ENCODE measurements at regions not wholly inside any gene's neighbourhood (a gene's known extent, or its start where the extent isn't known, plus 50 kb on each side); places are given as distances from the start of the nearest gene placed in this dataset.
A peak's percentile ranks its signal among the peaks of the same experiment; 100 is the strongest.

DNA sequence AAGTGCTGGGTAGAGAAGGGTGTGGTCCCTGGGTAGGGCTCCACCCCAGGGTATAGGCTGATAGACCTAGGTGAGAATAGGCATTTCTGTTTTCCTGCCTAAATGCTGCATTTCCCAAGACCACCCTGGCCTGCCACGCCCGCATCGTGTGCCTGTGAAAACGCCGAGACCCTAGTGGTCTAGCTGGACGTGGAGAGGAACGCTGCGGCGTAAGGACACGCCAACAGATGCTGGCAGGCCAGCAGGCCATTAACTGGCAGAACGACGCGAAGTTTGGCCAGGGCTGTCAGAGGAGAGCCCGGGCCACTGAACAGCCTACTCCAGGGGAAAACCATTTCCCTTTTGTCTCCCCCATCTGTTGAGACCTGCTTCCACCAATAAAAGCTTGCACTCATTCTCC lies 373.2 kb upstream of the FIGN start:
- DNase-seq (ENCODE audit: low read depth in 2 of 3, low spot score in 2 of 3), result no peak

DNA sequence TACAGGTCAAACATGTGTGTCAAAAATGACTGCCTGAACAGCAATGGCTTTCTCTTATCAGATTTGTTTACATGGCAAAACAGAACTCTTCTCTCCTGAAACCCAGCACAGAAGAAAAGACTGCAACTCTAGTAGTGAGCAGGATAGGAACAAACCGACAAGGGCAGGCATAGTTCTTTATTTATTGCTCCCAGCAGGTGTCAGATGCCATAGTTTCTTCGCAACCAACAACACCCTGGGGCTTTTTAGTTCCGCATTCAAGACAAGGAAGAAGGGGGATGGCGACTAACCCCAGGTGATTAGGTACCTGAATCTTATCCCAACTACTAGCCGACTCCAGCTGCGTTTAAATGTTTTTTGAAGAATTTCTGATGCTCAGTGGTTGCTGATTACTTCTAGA lies 367.5 kb upstream of the FIGN start:
- no peak for DNase-seq (ENCODE audit: low read depth in 2 of 3, low spot score in 2 of 3)

DNA sequence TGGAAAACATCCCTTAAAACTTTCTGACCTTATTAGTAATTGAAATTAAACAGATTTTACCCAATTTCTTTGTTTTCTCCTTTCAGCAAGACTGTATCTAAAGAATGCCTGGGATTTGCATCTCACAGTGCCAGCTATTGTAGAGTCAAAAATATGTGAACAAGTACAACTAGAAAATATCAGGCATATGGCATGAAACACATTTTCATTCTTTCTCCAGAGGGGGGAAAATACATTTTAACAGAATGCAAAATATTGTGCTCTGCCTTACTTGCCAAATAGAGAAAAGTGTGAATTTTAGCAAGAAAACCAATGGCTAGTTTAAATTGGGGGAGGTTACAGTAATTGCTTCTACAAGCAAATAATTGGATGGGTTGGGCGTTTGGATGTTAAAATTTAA lies 366.6 kb upstream of the FIGN start:
- no peak for DNase-seq (ENCODE audit: low read depth in 2 of 3, low spot score in 2 of 3)

DNA sequence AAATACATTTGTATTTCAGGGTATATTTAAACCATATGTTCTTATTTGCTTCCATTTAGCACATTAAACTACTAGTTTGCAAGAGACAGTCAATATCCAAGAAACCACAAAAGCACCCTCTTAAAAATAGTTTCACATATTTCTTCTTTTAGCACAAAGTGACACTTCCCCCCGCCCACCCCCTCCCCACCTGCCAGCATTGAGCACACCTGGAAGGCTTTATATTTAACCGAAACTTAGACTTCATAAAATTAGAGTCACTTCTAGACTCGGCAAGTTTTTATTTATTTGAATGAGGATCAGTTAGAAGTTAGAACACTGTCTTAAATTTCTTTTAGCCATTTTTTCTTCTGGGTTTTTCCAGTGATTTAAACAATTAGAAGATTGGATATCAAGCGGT lies 355.9 kb upstream of the FIGN start:
- no peak for DNase-seq (ENCODE audit: low read depth in 2 of 3, low spot score in 2 of 3)

DNA sequence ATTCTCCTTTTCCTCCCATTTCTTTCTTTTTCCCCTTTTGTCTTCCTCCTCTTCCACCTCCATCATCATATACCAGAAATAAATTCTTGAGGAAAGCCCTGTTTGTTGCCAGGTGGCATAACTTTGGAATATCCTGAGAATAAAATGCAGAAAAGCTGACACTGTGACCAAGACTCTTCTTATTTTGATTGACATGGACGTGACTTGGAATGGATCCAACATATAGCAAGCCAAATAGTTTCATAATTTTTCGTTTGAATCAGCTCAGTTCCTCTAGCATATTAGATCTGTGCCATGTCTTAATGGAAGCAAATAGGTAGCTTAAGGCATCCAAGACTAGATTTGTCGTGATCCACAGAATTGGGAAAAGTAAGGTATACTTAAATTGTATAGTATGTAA lies 354.7 kb upstream of the FIGN start:
- DNase-seq (ENCODE audit: low read depth in 2 of 3, low spot score in 2 of 3), result no peak

DNA sequence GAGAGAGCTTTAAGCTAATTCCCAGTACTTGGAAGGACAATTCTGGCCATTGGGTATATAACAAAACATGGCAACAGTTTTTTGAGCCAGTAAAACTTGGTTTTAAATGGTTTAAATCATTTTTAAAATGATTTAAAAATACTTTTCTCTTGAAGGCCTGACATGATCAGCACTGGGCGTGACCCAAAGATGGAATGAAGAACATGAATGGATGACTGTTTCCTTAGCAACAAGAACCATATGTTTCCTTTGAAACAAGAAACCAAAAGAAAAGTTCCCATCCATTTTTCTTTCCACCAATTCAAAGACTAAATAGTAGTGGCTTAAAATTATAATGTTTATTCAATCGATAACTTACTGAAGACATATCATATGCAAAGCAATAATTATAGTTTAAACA lies 348.3 kb upstream of the FIGN start:
- no peak for DNase-seq (ENCODE audit: low read depth in 2 of 3, low spot score in 2 of 3)

DNA sequence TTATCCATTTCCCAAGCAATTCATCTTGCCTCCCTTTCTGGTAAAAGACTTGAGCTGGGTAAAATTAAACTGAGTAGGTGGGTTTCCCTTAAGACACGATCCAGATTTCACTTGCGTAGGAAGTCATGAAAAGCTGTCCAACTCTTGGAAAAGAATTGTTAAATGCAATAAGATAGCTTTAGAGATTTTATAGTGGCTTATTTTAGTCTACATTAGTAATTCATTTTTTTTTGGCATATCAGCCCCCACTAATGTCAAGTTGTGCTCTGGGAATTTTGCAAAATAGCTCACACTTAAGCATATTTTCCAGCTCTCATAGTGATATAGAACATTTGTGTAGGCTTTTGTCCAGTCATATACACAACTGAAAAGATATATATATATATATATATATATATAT lies 344.7 kb upstream of the FIGN start:
- DNase-seq (ENCODE audit: low read depth in 2 of 3, low spot score in 2 of 3), result no peak

DNA sequence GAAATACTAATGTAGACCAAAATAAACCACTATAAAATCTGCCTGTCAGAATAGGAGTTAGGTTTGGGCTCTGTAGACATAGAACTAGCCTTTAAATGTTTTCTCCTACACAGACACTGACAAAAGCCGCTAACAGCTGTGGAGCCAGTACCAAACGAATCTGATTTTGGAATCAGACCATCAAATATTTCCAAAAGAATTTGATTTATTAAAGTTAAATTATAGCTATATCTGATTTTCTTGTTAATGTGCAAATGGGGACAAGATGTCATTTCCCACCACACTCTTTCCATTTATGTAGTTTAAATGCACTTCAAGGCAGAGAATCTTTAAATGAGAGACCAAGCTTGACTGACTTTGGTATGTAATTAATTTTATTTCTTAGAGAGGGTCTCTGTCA lies 343.4 kb upstream of the FIGN start:
- DNase-seq (ENCODE audit: low read depth in 2 of 3, low spot score in 2 of 3), result no peak

DNA sequence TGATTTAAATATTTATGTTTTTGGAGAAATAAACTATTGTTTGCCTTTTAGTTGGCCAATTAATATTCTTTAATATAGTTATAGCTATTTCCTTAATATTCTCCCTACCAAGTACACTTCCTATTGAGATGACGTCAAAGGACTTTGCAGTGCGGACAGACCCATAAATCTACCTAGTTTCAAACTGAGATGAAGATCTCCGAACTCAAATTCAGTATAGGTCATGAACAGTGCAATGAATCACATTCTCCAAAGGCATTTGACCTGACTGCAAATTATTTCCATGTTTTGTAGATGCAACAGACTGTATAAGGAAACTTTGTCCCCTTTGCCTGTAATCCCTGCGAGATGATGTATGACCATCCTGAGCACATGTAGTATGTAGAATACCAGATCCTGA lies 342.6 kb upstream of the FIGN start:
- no peak for DNase-seq (ENCODE audit: low read depth in 2 of 3, low spot score in 2 of 3)

DNA sequence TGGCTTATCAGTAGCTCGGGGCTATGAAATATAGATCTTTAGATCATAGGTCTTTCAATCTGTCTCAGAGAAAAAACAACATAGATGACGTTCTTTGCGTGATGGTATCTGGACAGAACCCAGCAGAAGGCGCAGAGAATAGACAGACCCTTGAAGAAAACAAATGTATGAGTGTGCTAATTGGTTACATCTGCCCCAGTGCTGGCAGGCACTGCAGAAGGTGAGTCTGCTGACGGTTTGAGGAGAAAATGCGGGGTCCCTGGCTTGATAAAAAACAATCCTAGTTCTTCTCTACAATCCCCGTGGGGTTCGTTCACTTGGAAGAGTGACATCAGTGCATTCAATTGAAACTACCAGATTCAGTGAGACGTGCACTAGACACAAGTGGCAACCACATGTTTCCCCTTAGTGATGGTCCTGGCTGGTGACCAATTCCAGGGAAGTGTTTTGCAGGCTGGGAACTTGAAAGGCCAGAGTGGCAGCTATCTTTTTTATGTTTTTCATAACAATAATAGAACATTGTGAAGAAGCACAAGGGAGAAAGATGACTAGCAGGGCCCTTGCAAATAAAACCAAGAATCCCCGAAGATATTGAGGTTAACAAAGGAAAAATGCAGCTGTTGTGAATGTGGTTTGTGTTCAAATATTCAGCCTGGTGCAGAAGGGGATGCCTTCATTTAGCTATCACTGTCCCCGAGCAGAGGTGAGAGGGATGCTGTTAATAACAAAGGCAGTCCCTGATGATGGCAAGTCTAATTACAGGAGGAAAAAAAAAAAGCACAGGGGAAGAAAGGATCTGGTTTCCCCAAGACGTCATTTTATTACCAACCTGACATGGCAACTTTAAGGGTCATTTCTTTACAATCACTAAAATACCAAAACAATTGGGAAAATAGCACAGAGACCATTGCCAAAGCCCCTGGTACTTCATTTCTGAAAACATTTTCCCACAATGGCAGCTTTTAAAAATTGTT lies 337.6 kb upstream of the FIGN start:
- no peak for DNase-seq (ENCODE audit: low read depth in 2 of 3, low spot score in 2 of 3)

DNA sequence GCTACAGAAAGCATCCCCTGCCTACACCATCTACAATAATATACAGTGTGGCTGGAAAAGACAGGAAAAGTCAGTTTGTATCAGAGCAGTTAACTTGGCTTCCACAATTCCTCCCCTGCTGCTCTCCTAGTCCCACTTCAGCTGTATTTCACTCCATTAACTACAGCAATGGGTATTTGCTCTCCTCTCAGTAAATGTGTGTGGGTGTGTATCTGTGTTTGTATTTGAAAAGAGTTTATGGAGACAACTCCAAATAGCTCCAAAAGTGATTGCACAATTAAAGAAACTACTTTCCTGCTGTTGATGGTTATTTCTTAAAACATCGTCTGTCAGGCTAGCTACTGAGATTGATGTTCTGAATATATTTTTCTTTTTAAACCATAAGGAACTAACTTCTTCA lies 333.7 kb upstream of the FIGN start:
- DNase-seq (ENCODE audit: low read depth in 2 of 3, low spot score in 2 of 3), result no peak

DNA sequence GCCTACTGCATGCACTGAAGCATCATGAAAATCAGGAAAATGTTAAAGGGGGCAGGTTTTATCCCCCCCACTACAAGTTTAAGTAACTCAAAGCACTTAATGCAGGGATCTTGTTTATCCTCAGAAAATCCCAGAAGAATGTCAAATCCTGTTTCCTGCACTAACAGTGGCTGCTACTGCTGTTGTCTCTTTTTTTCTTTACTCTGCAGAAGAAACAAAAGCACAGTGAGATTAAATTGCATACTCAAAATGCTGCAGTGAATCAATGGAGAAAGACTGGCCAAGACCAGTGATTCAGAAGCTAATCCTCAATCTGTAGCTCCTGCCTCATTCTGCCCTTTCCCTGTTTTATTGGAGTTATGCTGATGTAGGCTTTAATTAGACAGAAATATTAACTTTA lies 332.3 kb upstream of the FIGN start:
- no peak for DNase-seq (ENCODE audit: low read depth in 2 of 3, low spot score in 2 of 3)

DNA sequence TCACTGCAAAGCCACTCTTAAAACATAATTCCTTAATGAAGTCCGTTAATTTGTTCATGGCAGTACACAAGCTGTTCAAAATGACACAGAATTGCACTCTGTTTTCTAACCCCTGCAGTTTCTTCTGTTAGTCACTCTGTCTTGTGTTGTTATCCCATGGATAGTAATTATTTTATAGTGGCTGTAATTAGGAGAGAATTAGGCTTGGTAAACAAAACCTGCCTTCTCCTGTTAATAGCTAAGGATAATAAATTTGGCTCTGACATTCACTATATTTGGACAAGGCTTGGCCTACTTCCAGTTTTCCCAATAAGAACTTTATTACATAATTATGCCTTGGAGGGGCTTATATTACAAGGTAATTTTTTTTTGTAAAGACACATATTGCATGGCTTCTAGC lies 330.3 kb upstream of the FIGN start:
- no peak for DNase-seq (ENCODE audit: low read depth in 2 of 3, low spot score in 2 of 3)

DNA sequence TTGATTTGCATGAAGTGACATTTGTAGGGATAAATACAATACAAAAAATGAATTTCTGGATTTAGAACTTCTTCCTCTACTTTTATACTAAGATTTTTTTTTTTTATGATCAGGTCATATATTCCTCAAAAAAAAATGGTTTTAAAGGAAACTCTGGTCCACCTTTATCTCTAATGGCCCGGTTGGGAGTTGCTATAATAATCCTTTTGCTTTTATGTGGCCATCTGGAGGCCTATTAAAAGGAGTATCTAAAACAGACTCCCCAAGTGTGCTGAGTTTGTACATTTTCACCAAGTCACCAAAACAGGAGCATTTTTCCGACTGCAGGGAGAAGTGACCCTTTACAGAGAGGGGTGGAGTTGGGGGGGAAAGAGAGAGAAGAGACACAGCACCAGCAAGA lies 329.2 kb upstream of the FIGN start:
- DNase-seq (ENCODE audit: low read depth in 2 of 3, low spot score in 2 of 3), result no peak

DNA sequence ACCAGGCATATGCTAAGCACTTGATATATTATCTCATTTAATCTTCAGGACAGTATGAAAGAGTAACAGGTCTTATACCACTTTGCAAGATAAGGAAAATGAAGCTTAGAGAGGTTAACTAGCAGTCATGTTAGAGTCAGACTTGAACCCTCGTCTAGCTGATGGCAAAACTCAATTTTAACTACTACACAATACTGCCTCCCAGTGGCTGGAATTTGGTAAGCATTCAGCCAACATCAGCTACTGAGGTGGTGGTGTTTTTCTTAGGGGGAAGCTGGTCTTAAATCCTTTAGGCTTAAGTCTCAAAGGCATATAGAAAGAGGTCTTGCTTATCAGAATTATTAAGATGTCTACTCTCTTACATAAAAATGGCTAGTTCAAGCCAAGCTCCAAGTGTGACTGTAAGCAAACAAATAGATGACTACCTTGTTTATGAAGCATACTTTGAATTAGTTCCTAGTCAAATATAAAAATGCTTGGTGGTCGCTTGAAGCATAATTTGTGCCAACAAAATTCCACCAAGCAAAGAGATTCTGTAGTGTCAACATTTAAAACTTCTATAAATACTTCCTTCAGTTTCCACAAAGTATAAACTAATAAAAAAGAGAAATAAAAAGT lies 325.4 kb upstream of the FIGN start:
- peak in 2 of 3 donors; percentile 20 to 23 for DNase-seq (ENCODE audit: low read depth in 2 of 3, low spot score in 2 of 3)

DNA sequence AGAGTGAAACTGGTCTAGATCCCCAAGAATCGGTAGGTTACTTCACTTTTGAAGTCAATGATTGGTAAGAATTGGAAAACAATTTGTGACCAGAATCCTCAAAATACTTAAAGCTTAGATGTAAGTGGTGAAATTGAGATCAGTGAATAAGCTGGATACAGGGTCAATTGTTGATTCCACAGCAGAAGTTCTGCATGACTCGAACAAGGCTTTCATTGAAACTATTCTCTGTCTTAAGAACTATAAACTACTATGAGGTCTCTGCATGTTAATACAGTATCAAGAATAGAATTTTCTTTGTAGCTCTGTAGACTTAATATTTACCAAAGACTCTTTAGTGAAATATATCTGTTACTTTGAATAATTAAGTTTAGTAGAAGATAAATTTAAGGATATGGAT lies 324.2 kb upstream of the FIGN start:
- no peak for DNase-seq (ENCODE audit: low read depth in 2 of 3, low spot score in 2 of 3)

DNA sequence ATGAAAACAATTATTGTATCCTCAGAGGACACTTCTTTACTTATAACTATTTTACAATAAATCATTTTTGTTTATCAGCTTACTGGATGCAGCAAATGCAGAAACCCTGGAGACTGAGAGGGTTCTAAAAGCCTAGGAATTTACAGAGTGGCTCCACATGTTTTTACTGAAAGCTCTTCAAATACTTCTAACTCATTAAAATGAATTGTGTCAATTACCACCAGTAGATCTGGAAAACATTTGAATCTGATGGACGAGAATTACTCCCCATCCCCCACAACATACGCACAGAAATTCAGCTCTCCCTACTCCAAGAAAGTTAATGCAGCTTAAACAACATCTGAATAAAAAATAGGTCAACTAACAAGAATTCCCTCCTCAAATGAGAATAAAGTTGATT lies 319.8 kb upstream of the FIGN start:
- no peak for DNase-seq (ENCODE audit: low read depth in 2 of 3, low spot score in 2 of 3)

DNA sequence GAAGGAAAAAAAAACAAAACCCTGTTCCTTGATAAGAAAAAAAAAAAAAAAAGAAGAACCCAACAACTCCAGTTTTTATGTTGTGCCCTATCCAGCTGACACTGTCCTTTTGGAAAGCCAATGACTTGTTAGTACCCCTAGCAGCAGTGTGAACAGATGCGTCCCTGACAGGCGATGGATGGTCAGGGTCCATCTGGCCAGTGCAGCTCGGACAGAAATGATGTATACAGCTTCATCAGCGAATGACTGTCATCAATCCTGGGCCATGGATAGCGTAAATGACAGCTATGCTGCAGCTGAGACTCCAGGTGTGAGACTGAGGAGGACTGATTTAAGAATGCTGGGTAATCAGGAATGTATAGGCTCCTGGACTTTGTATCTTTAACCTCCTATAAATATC lies 318.8 kb upstream of the FIGN start:
- no peak for DNase-seq (ENCODE audit: low read depth in 2 of 3, low spot score in 2 of 3)

DNA sequence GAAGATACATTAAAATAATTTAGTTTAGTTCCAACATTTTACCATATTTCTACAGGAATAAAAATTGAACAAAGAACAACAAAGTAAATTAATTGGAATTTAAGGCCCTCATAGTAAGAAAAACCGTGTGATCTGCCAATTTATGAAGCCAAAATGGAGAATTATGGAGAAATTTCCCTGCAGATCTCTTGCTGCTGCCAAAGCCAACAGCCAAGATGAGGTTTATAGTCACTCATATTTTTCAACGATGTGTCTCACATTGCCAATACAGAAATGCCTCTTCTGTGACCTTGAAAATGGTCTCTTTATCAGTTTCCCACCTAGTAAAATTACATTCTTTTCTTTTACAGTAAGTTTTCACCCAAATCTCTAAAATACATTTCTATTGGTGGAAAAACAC lies 317.2 kb upstream of the FIGN start:
- DNase-seq (ENCODE audit: low read depth in 2 of 3, low spot score in 2 of 3), result no peak

DNA sequence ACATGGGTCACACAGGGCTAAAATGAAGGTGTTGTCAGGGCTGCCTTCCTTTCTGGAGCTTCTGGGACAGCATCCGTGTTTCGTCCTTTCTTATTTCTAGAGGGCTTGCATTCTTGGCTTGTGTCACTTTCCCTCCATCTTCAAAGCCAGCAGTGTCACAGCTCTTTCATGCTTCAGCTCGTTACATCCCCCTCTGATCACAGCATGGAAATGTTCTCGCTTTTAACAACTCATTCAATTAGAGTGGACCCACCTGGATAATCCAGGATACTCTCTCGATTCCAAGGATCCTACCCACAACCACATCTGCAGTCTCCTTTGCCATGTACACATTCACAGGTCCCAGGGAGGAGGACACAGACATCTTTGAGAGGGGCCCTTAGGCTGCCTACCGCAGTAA lies 316.2 kb upstream of the FIGN start:
- DNase-seq (ENCODE audit: low read depth in 2 of 3, low spot score in 2 of 3), result no peak

DNA sequence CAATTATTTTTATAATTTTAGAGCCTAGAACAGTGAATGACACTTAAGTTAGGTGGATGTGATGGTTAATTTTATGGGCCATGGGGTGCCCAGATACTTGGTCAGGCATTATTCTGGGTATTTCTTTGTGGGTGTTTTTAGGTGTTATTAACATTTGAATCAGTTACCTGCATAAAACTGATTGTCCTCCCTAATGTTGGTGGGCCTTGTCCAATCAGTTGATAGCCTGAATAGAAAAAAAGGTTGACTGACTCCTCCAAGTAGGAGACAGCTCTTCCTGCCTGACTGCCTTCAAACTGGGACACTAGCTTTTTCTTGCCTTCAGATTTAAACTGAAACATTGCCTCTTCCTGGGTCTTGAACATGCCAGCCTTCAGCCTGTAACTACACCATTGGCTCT lies 312.9 kb upstream of the FIGN start:
- no peak for DNase-seq (ENCODE audit: low read depth in 2 of 3, low spot score in 2 of 3)

DNA sequence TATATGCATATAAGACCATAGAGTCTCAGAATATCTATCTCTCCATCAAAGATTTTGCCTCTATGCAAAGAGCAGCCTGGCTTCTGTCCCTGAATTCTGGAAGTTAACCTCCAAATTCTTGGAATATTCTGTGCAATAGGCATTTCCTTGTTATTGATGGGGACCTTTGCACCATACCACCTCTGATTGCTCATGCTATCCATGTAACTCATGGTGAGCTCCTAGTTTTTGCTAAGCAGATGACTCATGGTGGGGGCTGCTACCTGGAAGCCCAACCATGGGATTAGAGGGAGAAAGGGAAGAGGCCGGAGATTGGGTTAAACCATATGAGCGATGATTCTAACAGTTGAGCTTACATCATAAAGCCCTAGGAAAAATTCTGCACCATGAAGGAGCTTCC lies 310.2 kb upstream of the FIGN start:
- DNase-seq (ENCODE audit: low read depth in 2 of 3, low spot score in 2 of 3), result no peak
